PC-3 (cell line): ENCODE measurements at regions not wholly inside any gene's neighbourhood (a gene's known extent, or its start where the extent isn't known, plus 50 kb on each side); places are given as distances from the start of the nearest gene placed in this dataset.

Source experiments
- ATAC-seq: fragments of 200-7000 bp; cut with Tn5 transposase; 2 replicates; pipeline ENCODE4 v1.9.1; 2020; ENCODE audit warnings: mild to moderate bottlenecking, moderate library complexity
- BruUV-seq: library from RNA; stranded (reverse); fragments of 400-500 nt; replicated peaks from 2 replicates; lab custom pipeline; 2021; lab: Mats Ljungman, UMichigan
- CTCF ChIA-PET: fragments of 300-600 bp; sonication (Branson Sonifier 250); formaldehyde crosslinking; loops from one replicate; lab custom pipeline; 2022; ENCODE audit warnings: antibody characterized with exemption; lab: Charles Lee
- POLR2A ChIA-PET: fragments of 300-600 bp; sonication (Branson Sonifier 250); formaldehyde crosslinking; loops from one replicate; lab custom pipeline; 2022; ENCODE audit warnings: antibody characterized with exemption; ENCODE audit not compliant: unreplicated experiment; lab: Charles Lee
- DNase-seq: peaks from one replicate; pipeline ENCODE4 v3.0.0-alpha.2; 2015
- H2AFZ ChIP-seq: fragments of 300-600 bp; sonication (generic); 2 replicates; pipeline ENCODE4 v1.6.0; 2016; ENCODE audit warnings: antibody characterized with exemption, low read length
- H3F3A ChIP-seq: fragments of 300-600 bp; sonication (generic); one replicate; pipeline ENCODE4 v1.6.0; 2017; ENCODE audit warnings: antibody characterized with exemption, low read length, control low read depth, mild to moderate bottlenecking; ENCODE audit not compliant: unreplicated experiment
- H3K27ac ChIP-seq: fragments of 300-600 bp; sonication (generic); 2 replicates; pipeline ENCODE4 v1.5.1; 2016; ENCODE audit warnings: mild to moderate bottlenecking, low read length
- H3K27me3 ChIP-seq: fragments of 300-600 bp; sonication (generic); 2 replicates; pipeline ENCODE4 v1.6.1; 2016; ENCODE audit warnings: low read length, mixed read lengths
- H3K36me3 ChIP-seq: fragments of 300-600 bp; sonication (generic); 2 replicates; pipeline ENCODE4 v1.6.1; 2016; ENCODE audit warnings: low read depth, mixed run types, low read length, mixed read lengths
- H3K4me1 ChIP-seq: fragments of 300-600 bp; sonication (generic); 2 replicates; pipeline ENCODE4 v1.5.1; 2016; ENCODE audit warnings: low read length; ENCODE audit not compliant: insufficient read depth
- H3K4me2 ChIP-seq: fragments of 300-600 bp; sonication (generic); 2 replicates; pipeline ENCODE4 v1.6.0; 2016; ENCODE audit warnings: low read length
- H3K4me3 ChIP-seq: fragments of 300-600 bp; sonication (generic); 2 replicates; pipeline ENCODE4 v1.5.1; 2016; ENCODE audit warnings: mild to moderate bottlenecking, low read length, mixed read lengths
- H3K79me2 ChIP-seq: fragments of 300-600 bp; sonication (generic); 2 replicates; pipeline ENCODE4 v1.6.1; 2017; ENCODE audit warnings: low read length, mixed read lengths
- H3K9ac ChIP-seq: fragments of 300-600 bp; sonication (generic); 2 replicates; pipeline ENCODE4 v1.6.0; 2016; ENCODE audit warnings: mild to moderate bottlenecking, low read length
- H3K9me2 ChIP-seq: fragments of 300-600 bp; sonication (generic); replicated peaks from 2 replicates; pipeline ENCODE4 v1.6.1; 2016; ENCODE audit warnings: mixed run types, low read length, mixed read lengths
- H3K9me3 ChIP-seq: fragments of 300-600 bp; sonication (generic); 2 replicates; pipeline ENCODE4 v1.6.1; 2016; ENCODE audit warnings: low read length, mixed read lengths
- H4K20me1 ChIP-seq: fragments of 300-600 bp; sonication (generic); 2 replicates; pipeline ENCODE4 v1.6.1; 2016; ENCODE audit warnings: low read length, mixed read lengths
- EZH2 ChIP-seq: fragments of 300-600 bp; sonication (generic); IDR thresholded peaks from one replicate; pipeline ENCODE4 v1.6.1; 2017; ENCODE audit warnings: antibody characterized with exemption, mild to moderate bottlenecking, low read length; ENCODE audit not compliant: unreplicated experiment
- EZH2phosphoT487 ChIP-seq: fragments of 300-600 bp; sonication (generic); IDR thresholded peaks from 2 replicates; pipeline ENCODE4 v1.6.1; 2018; ENCODE audit warnings: mild to moderate bottlenecking, antibody characterized with exemption, low read length, borderline replicate concordance
- intact Hi-C: fragments of 100-400 bp; cut with micrococcal nuclease; formaldehyde crosslinking; loops from 2 replicates; pipeline ENCODE4 v1.9.0; 2023
- TF ChIP-seq, protein P1 (sequence below): fragments of 300-600 bp; sonication (generic); conservative IDR thresholded peaks from 2 replicates; pipeline ENCODE4 v1.5.1; 2017; ENCODE audit warnings: antibody characterized with exemption, low read depth, mild to moderate bottlenecking, low read length

- Histone ChIP-seq H3K4me3 (no peak overlapping the region), H3F3A (no peaks in the 10 kb centered on the region), H3K9me3 (peaks cover 5% of the 10 kb centered on the region; the same call in 1 of the 2 replicates), H3K9me2 (no peaks in the 10 kb centered on the region), H3K9ac (no peak overlapping the region), H2AFZ (no peak overlapping the region), H3K4me2 (no peak overlapping the region), H3K4me1 (peaks cover 8% of the 10 kb centered on the region), H3K79me2 (no peaks in the 10 kb centered on the region), H3K27ac (no peak overlapping the region), H3K36me3 (no peaks in the 10 kb centered on the region), H3K27me3 (no peaks in the 10 kb centered on the region), H4K20me1 (no peaks in the 10 kb centered on the region)
- TF ChIP-seq EZH2phosphoT487 = no peak
- DNase-seq (no peak), ATAC-seq (no peak)
- CTCF ChIA-PET = no interaction called here
- BruUV-seq = no TSS peak
- intact Hi-C loops = no loop called here
- POLR2A ChIA-PET = no interaction called here
Measured at GRCh38 chr2:105974812-105975211, 219.3 kb downstream of the UXS1 start.

DNA sequence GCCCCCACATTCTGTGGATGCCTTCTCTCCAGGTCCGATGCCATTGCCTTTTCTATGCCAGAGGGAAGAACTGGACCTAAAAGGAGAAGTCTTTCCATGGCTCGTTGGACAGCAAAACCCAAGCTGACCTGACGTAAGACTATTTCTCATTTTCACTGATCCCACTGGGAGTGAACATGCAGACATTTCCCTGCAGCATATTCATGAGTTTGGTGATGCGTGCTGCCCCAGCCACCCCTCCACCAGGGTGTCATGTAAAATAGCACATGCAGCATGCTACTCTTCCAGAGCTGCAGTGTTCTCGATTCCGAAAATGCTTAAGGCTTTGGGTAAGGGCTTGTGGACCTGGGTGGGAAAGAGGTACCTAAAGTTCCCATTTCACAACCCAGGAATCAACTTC is 221.2 kb downstream of the UXS1 start:
- Histone ChIP-seq H3K4me2 (no peak overlapping the region), H3K36me3 (no peaks in the 10 kb centered on the region), H4K20me1 (no peaks in the 10 kb centered on the region), H2AFZ (no peak overlapping the region), H3K27me3 (no peaks in the 10 kb centered on the region), H3K4me3 (no peak overlapping the region), H3K4me1 (peaks cover 6% of the 10 kb centered on the region), H3K27ac (no peak overlapping the region), H3F3A (no peaks in the 10 kb centered on the region), H3K9me2 (no peaks in the 10 kb centered on the region), H3K79me2 (no peaks in the 10 kb centered on the region), H3K9ac (no peak overlapping the region), H3K9me3 (peaks cover 5% of the 10 kb centered on the region; the same call in 1 of the 2 replicates)
- intact Hi-C loops = no loop called here
- TF ChIP-seq, protein P1, sequence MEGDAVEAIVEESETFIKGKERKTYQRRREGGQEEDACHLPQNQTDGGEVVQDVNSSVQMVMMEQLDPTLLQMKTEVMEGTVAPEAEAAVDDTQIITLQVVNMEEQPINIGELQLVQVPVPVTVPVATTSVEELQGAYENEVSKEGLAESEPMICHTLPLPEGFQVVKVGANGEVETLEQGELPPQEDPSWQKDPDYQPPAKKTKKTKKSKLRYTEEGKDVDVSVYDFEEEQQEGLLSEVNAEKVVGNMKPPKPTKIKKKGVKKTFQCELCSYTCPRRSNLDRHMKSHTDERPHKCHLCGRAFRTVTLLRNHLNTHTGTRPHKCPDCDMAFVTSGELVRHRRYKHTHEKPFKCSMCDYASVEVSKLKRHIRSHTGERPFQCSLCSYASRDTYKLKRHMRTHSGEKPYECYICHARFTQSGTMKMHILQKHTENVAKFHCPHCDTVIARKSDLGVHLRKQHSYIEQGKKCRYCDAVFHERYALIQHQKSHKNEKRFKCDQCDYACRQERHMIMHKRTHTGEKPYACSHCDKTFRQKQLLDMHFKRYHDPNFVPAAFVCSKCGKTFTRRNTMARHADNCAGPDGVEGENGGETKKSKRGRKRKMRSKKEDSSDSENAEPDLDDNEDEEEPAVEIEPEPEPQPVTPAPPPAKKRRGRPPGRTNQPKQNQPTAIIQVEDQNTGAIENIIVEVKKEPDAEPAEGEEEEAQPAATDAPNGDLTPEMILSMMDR = no peak
- TF ChIP-seq EZH2phosphoT487 = no peak
- no peak for TF ChIP-seq EZH2
- ChIA-PET CTCF (no interaction called here), POLR2A (no interaction called here)
- BruUV-seq = no TSS peak
- ATAC-seq (no peak), DNase-seq (no peak)

DNA sequence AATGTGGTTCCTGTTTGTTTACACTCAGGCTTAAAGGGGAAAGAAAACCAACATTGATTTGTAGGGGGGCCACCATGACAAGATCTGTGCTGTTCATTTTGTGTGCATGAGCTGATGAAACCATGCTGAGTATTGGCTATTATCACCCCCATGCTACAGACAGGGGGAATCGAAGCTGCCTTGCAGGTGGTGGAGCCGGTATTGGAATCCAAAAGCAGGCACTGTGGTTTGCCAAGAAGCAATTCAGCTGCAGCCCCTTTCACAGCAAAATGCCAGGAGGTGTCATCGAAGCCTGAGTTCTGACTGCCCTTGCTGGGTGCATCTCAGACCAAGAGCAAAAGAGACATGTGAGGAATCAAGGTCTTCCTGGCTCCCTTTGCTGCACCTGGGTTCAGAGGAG is 221.9 kb downstream of the UXS1 start:
- Histone ChIP-seq H3K27ac (no peak overlapping the region), H3K4me2 (no peak overlapping the region), H3F3A (no peaks in the 10 kb centered on the region), H3K4me1 (no peaks in the 10 kb centered on the region), H3K27me3 (no peaks in the 10 kb centered on the region), H4K20me1 (no peaks in the 10 kb centered on the region), H3K36me3 (no peaks in the 10 kb centered on the region), H3K9ac (no peak overlapping the region), H3K79me2 (no peaks in the 10 kb centered on the region), H3K4me3 (no peak overlapping the region), H3K9me3 (peaks cover 5% of the 10 kb centered on the region; the same call in 1 of the 2 replicates), H3K9me2 (no peaks in the 10 kb centered on the region), H2AFZ (no peak overlapping the region)
- DNase-seq (no peak), ATAC-seq (no peak)
- TF ChIP-seq EZH2phosphoT487 = no peak
- TF ChIP-seq, protein P1 = no peak
- no peak for TF ChIP-seq EZH2
- no TSS peak for BruUV-seq
- POLR2A ChIA-PET = no interaction called here
- intact Hi-C loops = no loop called here
- CTCF ChIA-PET = no interaction called here
